ENCODE measurements at regions not wholly inside any gene's neighbourhood (a gene's known extent, or its start where the extent isn't known, plus 50 kb on each side); places are given as distances from the start of the nearest gene placed in this dataset.

DNA sequence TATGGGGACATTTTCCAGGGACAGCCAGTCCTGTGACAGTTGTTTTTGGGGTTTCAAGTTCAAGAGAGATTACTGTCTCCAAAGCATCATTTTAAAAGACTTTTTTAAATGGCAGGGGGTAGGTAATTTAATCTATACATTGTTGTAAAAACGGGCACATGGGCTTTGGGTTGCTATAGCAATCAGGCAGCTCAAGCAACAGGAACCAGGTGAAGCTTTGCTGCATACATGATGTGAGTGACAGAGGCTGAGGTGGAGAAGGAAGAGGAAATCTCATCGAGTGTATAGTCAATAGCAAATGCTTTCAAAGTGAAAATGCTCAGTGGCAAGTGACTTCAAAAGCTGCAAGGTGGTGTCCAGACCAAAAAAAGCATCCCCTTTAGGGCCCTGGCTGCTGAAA lies 277.4 kb upstream of the JAG1 start:
- 36 to 47% methylated on average over 2 of the region's 2 CpGs for WGBS, 2 donors
- Histone ChIP-seq H3K9me3 (no peaks in the 10 kb centered on the region), H3K27ac (no peak overlapping the region), H3K4me3 (no peak overlapping the region), H3K27me3 (no peaks in the 10 kb centered on the region), H3K36me3 (no peaks in the 10 kb centered on the region), H3K4me1 (peaks cover 0 to 19% (median 7%) of the 10 kb centered on the region in 9 donors)
- DNase-seq, result no peak
- no peak for ATAC-seq
- intact Hi-C loops (cut with DNase I), result no loop called here
- TF ChIP-seq, protein P1, sequence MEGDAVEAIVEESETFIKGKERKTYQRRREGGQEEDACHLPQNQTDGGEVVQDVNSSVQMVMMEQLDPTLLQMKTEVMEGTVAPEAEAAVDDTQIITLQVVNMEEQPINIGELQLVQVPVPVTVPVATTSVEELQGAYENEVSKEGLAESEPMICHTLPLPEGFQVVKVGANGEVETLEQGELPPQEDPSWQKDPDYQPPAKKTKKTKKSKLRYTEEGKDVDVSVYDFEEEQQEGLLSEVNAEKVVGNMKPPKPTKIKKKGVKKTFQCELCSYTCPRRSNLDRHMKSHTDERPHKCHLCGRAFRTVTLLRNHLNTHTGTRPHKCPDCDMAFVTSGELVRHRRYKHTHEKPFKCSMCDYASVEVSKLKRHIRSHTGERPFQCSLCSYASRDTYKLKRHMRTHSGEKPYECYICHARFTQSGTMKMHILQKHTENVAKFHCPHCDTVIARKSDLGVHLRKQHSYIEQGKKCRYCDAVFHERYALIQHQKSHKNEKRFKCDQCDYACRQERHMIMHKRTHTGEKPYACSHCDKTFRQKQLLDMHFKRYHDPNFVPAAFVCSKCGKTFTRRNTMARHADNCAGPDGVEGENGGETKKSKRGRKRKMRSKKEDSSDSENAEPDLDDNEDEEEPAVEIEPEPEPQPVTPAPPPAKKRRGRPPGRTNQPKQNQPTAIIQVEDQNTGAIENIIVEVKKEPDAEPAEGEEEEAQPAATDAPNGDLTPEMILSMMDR (IDR thresholded peaks at IDR 0.05), result no peak

DNA sequence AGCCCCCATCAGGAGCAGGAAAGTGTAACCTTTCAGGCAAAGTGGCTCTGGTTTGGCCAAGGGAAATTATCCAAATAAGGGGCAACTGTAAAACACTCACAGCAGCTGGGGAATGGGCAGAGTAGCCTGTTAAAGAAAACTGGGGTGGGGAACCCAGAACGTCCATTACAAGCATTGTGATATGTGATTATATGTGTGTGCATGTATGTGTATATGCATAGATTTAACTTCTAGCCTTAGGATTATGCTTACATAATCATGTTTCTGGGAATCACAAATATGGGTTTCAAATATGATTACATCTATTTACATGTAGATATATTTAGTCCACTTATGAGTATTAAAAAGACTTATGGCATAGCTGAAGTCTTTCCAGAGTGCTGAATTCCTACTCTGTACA lies 278.1 kb upstream of the JAG1 start:
- H3K27me3 ChIP-seq, result no peaks in the 10 kb centered on the region
- TF ChIP-seq, protein P1 (IDR thresholded peaks at IDR 0.05), result no peak
- WGBS, 2 donors, result 85 to 88% methylated on average over 1 of the region's 1 CpG
- no peak overlapping the region for H3K27ac ChIP-seq
- no peaks in the 10 kb centered on the region for H3K36me3 ChIP-seq
- no peaks in the 10 kb centered on the region for H3K9me3 ChIP-seq
- H3K4me1 ChIP-seq, result peaks cover 0 to 20% (median 7%) of the 10 kb centered on the region in 9 donors
- no peak for DNase-seq
- no peak for ATAC-seq
- intact Hi-C loops (cut with DNase I), result no loop called here
- no peak overlapping the region for H3K4me3 ChIP-seq

DNA sequence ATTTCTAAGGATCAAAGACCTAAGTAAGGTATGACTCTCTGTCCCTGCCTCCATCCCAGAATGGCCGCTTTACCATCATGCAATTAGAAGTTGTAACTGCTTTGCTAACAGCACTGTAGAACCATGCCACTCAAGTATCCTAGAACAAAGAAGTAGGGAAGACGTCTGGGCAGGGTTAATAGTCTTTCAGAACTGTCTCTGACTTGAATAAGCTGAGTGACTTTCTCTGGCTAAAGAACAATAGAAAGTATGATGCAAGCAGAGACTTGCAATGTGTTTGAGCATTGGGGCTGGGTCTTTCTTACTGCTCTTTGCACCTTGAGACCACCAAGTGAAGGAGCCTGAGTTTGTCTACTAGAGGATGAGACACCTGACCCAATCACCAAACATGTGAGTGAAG lies 279.6 kb upstream of the JAG1 start:
- ATAC-seq (no peak), DNase-seq (no peak)
- Histone ChIP-seq H3K36me3 (no peaks in the 10 kb centered on the region), H3K4me1 (peaks cover 0 to 20% (median 7%) of the 10 kb centered on the region in 9 donors), H3K4me3 (no peak overlapping the region), H3K27me3 (no peaks in the 10 kb centered on the region), H3K27ac (no peak overlapping the region), H3K9me3 (no peaks in the 10 kb centered on the region)
- TF ChIP-seq, protein P1 (IDR thresholded peaks at IDR 0.05), result no peak
- intact Hi-C loops (cut with DNase I), result no loop called here
- WGBS, 2 donors, result 85 to 89% methylated on average over 2 of the region's 2 CpGs

DNA sequence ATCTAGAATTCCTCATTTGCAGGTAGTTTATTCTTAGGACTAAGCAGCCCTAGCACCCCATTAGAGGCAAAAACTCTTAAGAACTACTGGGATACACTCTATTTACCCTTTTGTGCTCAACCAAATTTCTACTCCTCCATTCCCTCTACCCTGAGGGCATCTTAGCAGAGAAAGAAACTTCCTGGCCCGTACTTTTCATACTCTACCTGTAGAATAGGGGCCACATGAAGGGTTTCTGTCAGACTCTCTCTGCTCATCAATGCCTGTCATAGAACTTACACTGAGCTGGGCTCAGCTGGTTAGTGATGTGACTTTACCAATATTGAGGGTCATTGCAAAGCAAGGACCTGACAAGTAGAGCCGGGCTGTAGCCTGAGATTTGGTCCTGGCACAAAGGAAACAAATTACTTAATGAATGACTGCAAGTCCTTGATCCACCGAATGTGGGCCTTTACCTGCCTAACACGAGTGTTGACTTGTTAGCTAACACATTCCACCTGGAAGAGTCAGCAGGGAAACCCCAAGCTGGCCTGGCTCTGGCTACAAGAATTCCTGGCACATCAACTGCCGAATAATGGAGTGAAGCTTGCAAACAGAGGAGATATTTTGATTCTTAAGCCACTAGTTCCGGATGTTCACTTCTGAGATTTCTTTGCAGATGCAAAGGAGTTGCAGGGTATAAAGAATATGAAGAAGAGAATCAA lies 280.5 kb upstream of the JAG1 start:
- Histone ChIP-seq H3K9me3 (no peaks in the 10 kb centered on the region), H3K4me1 (peaks cover 0 to 20% (median 7%) of the 10 kb centered on the region in 9 donors), H3K36me3 (no peaks in the 10 kb centered on the region), H3K27me3 (no peaks in the 10 kb centered on the region), H3K27ac (no peak overlapping the region), H3K4me3 (no peak overlapping the region)
- intact Hi-C loops (cut with DNase I), result no loop called here
- DNase-seq (no peak), ATAC-seq (no peak)
- TF ChIP-seq, protein P1 (IDR thresholded peaks at IDR 0.05), result no peak
- WGBS, 2 donors, result 66 to 71% methylated on average over 6 of the region's 6 CpGs
